T-cell (primary cell): ENCODE measurements at regions not wholly inside any gene's neighbourhood (a gene's known extent, or its start where the extent isn't known, plus 50 kb on each side); places are given as distances from the start of the nearest gene placed in this dataset.

Experiments used
- ATAC-seq, 4 experiments: fragments of 200-7000 bp in 3 of 4; fragments of 150-1000 bp in 1 of 4; cut with Tn5 transposase; replicated peaks in 1 of 4; 1 replicate in 3 of 4; 2 replicates in 1 of 4; pipeline ENCODE4 v1.10.0; 2021; ENCODE audit warnings: moderate library complexity in 3 of 4, mild to moderate bottlenecking in 2 of 4, moderate number of reproducible peaks in 1 of 4
- CTCF ChIA-PET, 2 donors: fragments of 300-600 bp; sonication (Branson Sonifier 250); formaldehyde crosslinking; loops; one replicate each; lab custom pipeline; 2022; ENCODE audit warnings: antibody characterized with exemption in 2 of 2; lab: Charles Lee
- POLR2A ChIA-PET, 2 donors: fragments of 300-600 bp; sonication (Branson Sonifier 250); formaldehyde crosslinking; loops; one replicate each; lab custom pipeline; 2022; ENCODE audit warnings: antibody characterized with exemption in 2 of 2; lab: Charles Lee
- DNase-seq, 35 experiments: peaks; one replicate each; pipeline versions ENCODE4 v3.0.0 to v3.0.0-alpha.2; 2013 to 2023
- H3K27ac ChIP-seq: one replicate; pipeline ENCODE4 v1.5.1; 2013; ENCODE audit warnings: low read length
- H3K27me3 ChIP-seq, 2 experiments: replicated peaks in 1 of 2; 1 replicate in 1 of 2; 2 replicates in 1 of 2; pipeline versions ENCODE4 v1.6.1 to v1.7.0; 2013; ENCODE audit warnings: low read length in 1 of 2, mixed read lengths in 1 of 2; ENCODE audit not compliant: control insufficient read depth in 2 of 2, insufficient read depth in 2 of 2; ENCODE audit errors: extremely low read depth in 1 of 2
- H3K36me3 ChIP-seq, 2 donors: 1 replicate in 1 of 2; 2 replicates in 1 of 2; pipeline versions ENCODE4 v1.6.1 to v1.7.0; 2013; ENCODE audit warnings: low read length in 1 of 2; ENCODE audit not compliant: control insufficient read depth in 2 of 2, insufficient read depth in 1 of 2; ENCODE audit errors: extremely low read depth in 1 of 2
- H3K4me1 ChIP-seq, 2 experiments: 1 replicate in 1 of 2; 2 replicates in 1 of 2; pipeline versions ENCODE4 v1.6.1 to v1.7.0; 2013; ENCODE audit warnings: low read length in 2 of 2, mixed read lengths in 1 of 2; ENCODE audit not compliant: insufficient read depth in 2 of 2, control insufficient read depth in 1 of 2; ENCODE audit errors: extremely low read depth in 1 of 2
- H3K4me3 ChIP-seq, 2 donors: 1 replicate in 1 of 2; 2 replicates in 1 of 2; pipeline versions ENCODE4 v1.5.1 to v1.7.0; 2013; ENCODE audit warnings: mild to moderate bottlenecking in 2 of 2, low read length in 1 of 2, moderate library complexity in 1 of 2; ENCODE audit not compliant: control insufficient read depth in 1 of 2; ENCODE audit errors: extremely low read depth in 1 of 2
- H3K9me3 ChIP-seq: 2 replicates; pipeline ENCODE4 v1.7.0; 2013
- H3K27ac Mint-ChIP-seq, 2 donors: one replicate each; pipeline ENCODE4 v1.8.0; 2020 to 2021; ENCODE audit warnings: mild to moderate bottlenecking in 2 of 2, mixed read lengths in 2 of 2
- H3K27me3 Mint-ChIP-seq, 2 donors: one replicate each; pipeline ENCODE4 v1.8.0; 2021 to 2022; ENCODE audit warnings: mixed read lengths in 2 of 2
- H3K36me3 Mint-ChIP-seq: one replicate; pipeline ENCODE4 v1.8.0; 2021; ENCODE audit warnings: mixed read lengths
- H3K4me1 Mint-ChIP-seq, 3 donors: one replicate each; pipeline ENCODE4 v1.8.0; 2020 to 2022; ENCODE audit warnings: mixed read lengths in 3 of 3, mild to moderate bottlenecking in 1 of 3
- H3K4me3 Mint-ChIP-seq, 3 donors: one replicate each; pipeline ENCODE4 v1.8.0; 2020 to 2022; ENCODE audit warnings: mild to moderate bottlenecking in 3 of 3, mixed read lengths in 3 of 3, moderate library complexity in 3 of 3
- H3K9me3 Mint-ChIP-seq, 3 donors: one replicate each; pipeline ENCODE4 v1.8.0; 2020 to 2022; ENCODE audit warnings: mixed read lengths in 3 of 3
- WGBS: methylation state at CpG from one replicate; pipeline ENCODE4 v1.1.5; 2013; ENCODE audit warnings: missing lambda C conversion rate; ENCODE audit not compliant: insufficient coverage; 5-methylcytosine and 5-hydroxymethylcytosine counted together

- Histone ChIP-seq H3K9me3 (no peaks in the 10 kb centered on the region), H3K4me3 (no peak overlapping the region), H3K36me3 (no peaks in the 10 kb centered on the region), H3K27ac (no peak overlapping the region), H3K27me3 (no peaks in the 10 kb centered on the region), H3K4me1 (no peaks in the 10 kb centered on the region)
- peaks cover 0 to 3% (median 2%) of the 10 kb centered on the region in 3 donors for H3K9me3 Mint-ChIP-seq
- H3K36me3 Mint-ChIP-seq = no peaks in the 10 kb centered on the region
- H3K27me3 Mint-ChIP-seq = peaks cover 11 to 15% of the 10 kb centered on the region in 2 donors
- DNase-seq (no peak), ATAC-seq (no peak)
- ChIA-PET POLR2A (interaction anchor here in 1 of 2 donors (0.6 kb wide), 1 partner anchor 488 kb away, joined by 3 read pairs; no protein-coding TSS in a partner anchor), CTCF (no interaction called here)
- H3K4me1 Mint-ChIP-seq = no peaks in the 10 kb centered on the region
- H3K4me3 Mint-ChIP-seq = no peak overlapping the region
- H3K27ac Mint-ChIP-seq = no peak overlapping the region
- WGBS = no CpG with 5 or more reads among the region's 5 CpGs
Measured at GRCh38 chr3:176920766-176921160, 276.5 kb downstream of the TBL1XR1 start.

DNA sequence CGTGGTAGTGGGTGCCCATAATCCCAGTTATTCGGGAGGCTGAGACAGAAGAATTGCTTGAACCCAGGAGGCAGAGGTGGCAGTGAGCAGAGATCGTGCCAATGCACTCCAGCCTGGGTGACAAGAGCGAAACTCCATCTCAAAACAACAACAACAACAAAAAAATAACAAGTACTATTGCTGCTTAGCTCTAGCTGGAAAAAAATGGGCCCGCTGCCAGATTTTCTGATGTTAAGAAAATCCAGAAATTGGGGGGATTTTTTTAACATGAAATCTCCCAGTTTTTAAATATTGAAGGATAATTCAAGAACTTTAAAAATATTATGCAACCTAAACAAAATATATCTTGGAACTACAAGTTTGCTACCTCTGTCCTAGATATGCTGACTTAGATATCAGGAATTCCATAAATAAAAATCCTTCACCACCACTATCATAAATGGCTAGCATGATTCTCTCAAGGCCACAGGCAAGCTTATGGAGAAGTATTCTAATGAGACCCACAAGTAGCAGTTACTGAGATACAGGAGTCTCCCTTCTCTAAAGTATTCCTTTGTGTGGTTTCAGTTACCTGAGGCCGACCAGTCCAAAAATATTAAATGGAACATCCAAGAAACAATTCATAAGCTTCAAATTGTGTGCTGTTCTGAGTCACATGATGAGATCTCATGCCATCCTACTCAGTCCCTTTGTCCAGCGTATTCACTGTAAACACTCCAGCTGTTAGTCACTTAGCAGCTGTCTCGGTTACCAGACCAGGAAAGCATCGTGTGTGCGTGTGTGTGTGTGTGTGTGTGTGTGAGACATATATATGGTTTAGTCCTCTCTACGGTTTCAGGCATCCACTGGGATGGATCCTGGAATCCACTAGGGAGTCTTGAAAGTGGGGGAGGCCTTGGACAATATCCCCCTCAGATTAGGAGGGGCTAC lies 277.2 kb downstream of the TBL1XR1 start:
- H3K4me1 ChIP-seq = no peaks in the 10 kb centered on the region
- Mint-ChIP-seq H3K4me3 (no peak overlapping the region), H3K9me3 (peaks cover 0 to 3% (median 2%) of the 10 kb centered on the region in 3 donors), H3K27ac (no peak overlapping the region), H3K36me3 (no peaks in the 10 kb centered on the region), H3K27me3 (peaks cover 11 to 15% of the 10 kb centered on the region in 2 donors), H3K4me1 (no peaks in the 10 kb centered on the region)
- H3K27me3 ChIP-seq = no peaks in the 10 kb centered on the region
- DNase-seq (no peak), ATAC-seq (no peak)
- H3K4me3 ChIP-seq = no peak overlapping the region
- no peak overlapping the region for H3K27ac ChIP-seq
- WGBS = 70% methylated on average over 2 of the region's 11 CpGs
- H3K9me3 ChIP-seq = no peaks in the 10 kb centered on the region
- ChIA-PET POLR2A (interaction anchor here in 1 of 2 donors (0.6 kb wide), 1 partner anchor 488 kb away, joined by 3 read pairs; no protein-coding TSS in a partner anchor), CTCF (no interaction called here)
- H3K36me3 ChIP-seq = no peaks in the 10 kb centered on the region

GRCh38 chr3:176916777-176917176 lies 280.5 kb downstream of the TBL1XR1 start:
- H3K4me1 Mint-ChIP-seq = no peaks in the 10 kb centered on the region
- H3K27ac Mint-ChIP-seq = no peak overlapping the region
- H3K36me3 ChIP-seq = no peaks in the 10 kb centered on the region
- H3K9me3 Mint-ChIP-seq = no peaks in the 10 kb centered on the region
- no CpG with 5 or more reads among the region's 3 CpGs for WGBS
- no peaks in the 10 kb centered on the region for H3K9me3 ChIP-seq
- ATAC-seq (no peak), DNase-seq (no peak)
- H3K27me3 Mint-ChIP-seq = peaks cover 1 to 2% of the 10 kb centered on the region in 2 donors
- CTCF ChIA-PET = no interaction called here
- H3K4me3 ChIP-seq = no peak overlapping the region
- no peaks in the 10 kb centered on the region for H3K4me1 ChIP-seq
- no peaks in the 10 kb centered on the region for H3K36me3 Mint-ChIP-seq
- H3K27me3 ChIP-seq = no peaks in the 10 kb centered on the region
- H3K4me3 Mint-ChIP-seq = no peak overlapping the region
- POLR2A ChIA-PET = no interaction called here
- no peak overlapping the region for H3K27ac ChIP-seq

GRCh38 chr3:176914764-176915163 lies 282.5 kb downstream of the TBL1XR1 start:
- no peaks in the 10 kb centered on the region for H3K36me3 Mint-ChIP-seq
- H3K27ac Mint-ChIP-seq = no peak overlapping the region
- CTCF ChIA-PET = no interaction called here
- H3K9me3 Mint-ChIP-seq = no peaks in the 10 kb centered on the region
- DNase-seq (no peak), ATAC-seq (no peak)
- peaks cover 2 to 3% of the 10 kb centered on the region in 2 donors for H3K27me3 Mint-ChIP-seq
- H3K36me3 ChIP-seq = no peaks in the 10 kb centered on the region
- H3K27ac ChIP-seq = no peak overlapping the region
- no peaks in the 10 kb centered on the region for H3K9me3 ChIP-seq
- POLR2A ChIA-PET = no interaction called here
- no peaks in the 10 kb centered on the region for H3K4me1 ChIP-seq
- H3K4me1 Mint-ChIP-seq = no peaks in the 10 kb centered on the region
- H3K4me3 ChIP-seq = no peak overlapping the region
- no peaks in the 10 kb centered on the region for H3K27me3 ChIP-seq
- no peak overlapping the region for H3K4me3 Mint-ChIP-seq
- 100% methylated on average over 1 of the region's 1 CpG for WGBS

DNA sequence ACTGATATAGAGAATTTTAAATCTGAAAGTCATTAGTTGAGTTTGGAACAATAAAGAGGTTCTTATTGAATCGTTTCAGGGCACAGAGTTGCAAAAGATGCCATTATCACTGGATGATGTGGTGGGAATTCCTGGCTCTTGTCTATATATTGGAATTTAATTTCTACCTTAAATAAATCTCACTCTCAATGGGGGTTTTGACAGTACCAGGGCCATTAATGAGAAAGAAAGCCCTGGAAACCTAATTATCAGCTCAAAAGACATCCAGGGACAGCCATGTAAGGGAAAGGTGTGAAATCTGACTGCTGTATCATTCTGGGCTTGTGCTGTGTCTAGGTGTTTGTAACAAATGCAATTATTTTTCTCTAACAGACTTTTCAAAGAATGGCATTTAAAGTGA lies 285.7 kb downstream of the TBL1XR1 start:
- no peaks in the 10 kb centered on the region for H3K9me3 ChIP-seq
- no peak overlapping the region for H3K27ac ChIP-seq
- no peaks in the 10 kb centered on the region for H3K4me1 ChIP-seq
- Mint-ChIP-seq H3K4me1 (no peaks in the 10 kb centered on the region), H3K36me3 (no peaks in the 10 kb centered on the region), H3K27ac (no peak overlapping the region), H3K9me3 (no peaks in the 10 kb centered on the region), H3K27me3 (peaks cover 0 to 3% of the 10 kb centered on the region in 2 donors), H3K4me3 (no peak overlapping the region)
- H3K36me3 ChIP-seq = no peaks in the 10 kb centered on the region
- POLR2A ChIA-PET = no interaction called here
- H3K27me3 ChIP-seq = no peaks in the 10 kb centered on the region
- DNase-seq = no peak
- ATAC-seq = no peak
- no peak overlapping the region for H3K4me3 ChIP-seq
- WGBS = no CpG with 5 or more reads among the region's 1 CpG
- CTCF ChIA-PET = no interaction called here

DNA sequence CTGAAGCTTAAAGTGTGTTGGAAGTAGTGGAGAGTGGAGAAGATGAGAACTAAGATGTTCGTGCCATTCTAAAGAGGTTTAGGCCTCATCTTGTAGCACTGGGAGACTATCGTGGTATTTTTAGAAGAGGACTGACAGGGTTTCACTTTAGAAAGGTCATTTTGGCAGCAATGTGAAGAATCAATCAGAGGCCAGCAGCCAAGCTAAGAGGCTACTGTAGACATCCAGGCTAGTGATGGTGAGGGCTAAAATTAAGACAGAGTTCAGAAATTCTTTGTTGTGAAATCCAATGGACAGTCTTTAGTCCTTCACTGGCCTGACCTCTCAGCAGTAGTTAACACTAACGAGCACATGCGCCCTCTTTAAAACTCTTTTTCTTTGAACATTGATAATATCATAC lies 288.2 kb downstream of the TBL1XR1 start:
- CTCF ChIA-PET = no interaction called here
- no peak for ATAC-seq
- POLR2A ChIA-PET = no interaction called here
- no peak overlapping the region for H3K27ac Mint-ChIP-seq
- H3K27me3 ChIP-seq = no peaks in the 10 kb centered on the region
- no peaks in the 10 kb centered on the region for H3K9me3 ChIP-seq
- H3K27ac ChIP-seq = no peak overlapping the region
- H3K4me3 Mint-ChIP-seq = no peak overlapping the region
- H3K4me3 ChIP-seq = no peak overlapping the region
- no peaks in the 10 kb centered on the region for H3K4me1 ChIP-seq
- H3K36me3 Mint-ChIP-seq = no peaks in the 10 kb centered on the region
- H3K9me3 Mint-ChIP-seq = no peaks in the 10 kb centered on the region
- no peaks in the 10 kb centered on the region for H3K36me3 ChIP-seq
- no peak for DNase-seq
- no peaks in the 10 kb centered on the region for H3K4me1 Mint-ChIP-seq
- 85% methylated on average over 4 of the region's 4 CpGs for WGBS
- H3K27me3 Mint-ChIP-seq = peaks cover 0 to 3% of the 10 kb centered on the region in 2 donors
